PFSK-1 (cell line): ENCODE measurements at regions not wholly inside any gene's neighbourhood (a gene's known extent, or its start where the extent isn't known, plus 50 kb on each side); places are given as distances from the start of the nearest gene placed in this dataset.

Source experiments
- FOXP2 ChIP-seq: optimal IDR thresholded peaks from 2 replicates; pipeline ENCODE3; 2011; ENCODE audit warnings: borderline replicate concordance, control low read depth, inconsistent platforms; ENCODE audit not compliant: insufficient read depth; ENCODE audit errors: extremely low read length, extremely low read depth
- POLR2AphosphoS5 ChIP-seq: IDR thresholded peaks from 2 replicates; pipeline ENCODE4 v1.6.1; 2012; ENCODE audit warnings: low read depth, mild to moderate bottlenecking, control low read depth, low read length, moderate library complexity
- REST ChIP-seq, 2 experiments: IDR thresholded peaks; 2 replicates each; pipeline versions ENCODE4 v1.6.1 to v1.8.0; 2011 to 2012; ENCODE audit warnings: low read depth in 2 of 2, low read length in 2 of 2, control low read depth in 1 of 2, inconsistent platforms in 1 of 2, mild to moderate bottlenecking in 1 of 2, moderate library complexity in 1 of 2; ENCODE audit not compliant: insufficient read depth in 1 of 2
- SIN3A ChIP-seq: IDR thresholded peaks from 2 replicates; pipeline ENCODE4 v1.6.1; 2012; ENCODE audit warnings: mild to moderate bottlenecking, low read length, moderate library complexity, borderline replicate concordance; ENCODE audit not compliant: insufficient read depth
- TAF1 ChIP-seq: IDR thresholded peaks from 2 replicates; pipeline ENCODE4 v1.6.1; 2012; ENCODE audit warnings: low read length, control low read depth, borderline replicate concordance; ENCODE audit not compliant: insufficient read depth

- TF ChIP-seq REST (IDR thresholded peaks at IDR 0.05; ENCODE audit: insufficient read depth in 1 of 2, low read depth in 2 of 2, low read length in 2 of 2) (no peak), SIN3A (no peak), POLR2AphosphoS5 (no peak), FOXP2 (no peak), TAF1 (no peak)
These were observed 56.8 kb upstream of the KATNAL1 start for GRCh38 chr13:30364133-30364532.

- TF ChIP-seq REST (IDR thresholded peaks at IDR 0.05; ENCODE audit: insufficient read depth in 1 of 2, low read depth in 2 of 2, low read length in 2 of 2) (no peak; a peak in 1 of 4 replicates), FOXP2 (peak; percentile 15)
These were observed 57.4 kb upstream of the UBE2L5 start for GRCh38 chr13:30364876-30365275.

- TF ChIP-seq POLR2AphosphoS5: no peak
- TF ChIP-seq SIN3A: no peak
- no peak for TF ChIP-seq FOXP2
- no peak for TF ChIP-seq REST (IDR thresholded peaks at IDR 0.05; ENCODE audit: insufficient read depth in 1 of 2, low read depth in 2 of 2, low read length in 2 of 2)
- no peak for TF ChIP-seq TAF1
These were observed 56.2 kb upstream of the UBE2L5 start for GRCh38 chr13:30366088-30366487.

- TF ChIP-seq TAF1: no peak
- TF ChIP-seq POLR2AphosphoS5: no peak
- no peak for TF ChIP-seq REST (IDR thresholded peaks at IDR 0.05; ENCODE audit: insufficient read depth in 1 of 2, low read depth in 2 of 2, low read length in 2 of 2)
- TF ChIP-seq FOXP2: no peak
- no peak for TF ChIP-seq SIN3A
These were observed 55.0 kb upstream of the UBE2L5 start for GRCh38 chr13:30367296-30367695.

GRCh38 chr13:30370146-30370545 is 52.1 kb upstream of the UBE2L5 start:
- TF ChIP-seq REST (IDR thresholded peaks at IDR 0.05; ENCODE audit: insufficient read depth in 1 of 2, low read depth in 2 of 2, low read length in 2 of 2): no peak
- no peak for TF ChIP-seq FOXP2
- no peak for TF ChIP-seq SIN3A
- no peak for TF ChIP-seq POLR2AphosphoS5
- TF ChIP-seq TAF1: no peak
